ENCODE measurements at regions not wholly inside any gene's neighbourhood (a gene's known extent, or its start where the extent isn't known, plus 50 kb on each side); places are given as distances from the start of the nearest gene placed in this dataset.
"Not testable (repeated sequence)": the region's sequence is repeated elsewhere in the genome, so short reads cannot be mapped to it uniquely, and the experiment has no call there.

GRCh38 chr21:34276711-34277425 lies 86.9 kb upstream of the KCNE2 start:
- no peak for DNase-seq

GRCh38 chr21:34278451-34278850 lies 85.4 kb upstream of the KCNE2 start:
- DNase-seq: no peak

- no peak for DNase-seq
Observed at GRCh38 chr21:34279285-34279684, 84.5 kb upstream of the KCNE2 start.

DNA sequence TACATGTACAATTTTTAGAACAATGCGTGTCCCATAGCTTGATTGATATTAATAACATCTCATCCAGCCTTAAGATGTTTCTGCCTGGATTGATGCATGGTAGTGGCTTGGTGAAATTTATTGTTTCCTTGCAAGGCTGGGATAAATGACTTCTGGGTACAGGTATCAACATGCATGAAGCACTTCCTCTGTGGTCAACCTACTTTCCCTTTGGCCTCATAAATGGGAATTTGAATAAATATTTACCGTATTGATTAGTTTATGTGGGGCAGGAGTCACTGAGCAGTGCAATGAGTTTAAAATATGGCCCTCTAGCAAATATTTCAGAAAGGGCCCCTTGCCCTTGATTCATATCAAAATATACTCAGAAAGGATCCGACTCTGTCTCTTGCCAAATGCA lies 83.9 kb upstream of the KCNE2 start:
- no peak for DNase-seq

DNA sequence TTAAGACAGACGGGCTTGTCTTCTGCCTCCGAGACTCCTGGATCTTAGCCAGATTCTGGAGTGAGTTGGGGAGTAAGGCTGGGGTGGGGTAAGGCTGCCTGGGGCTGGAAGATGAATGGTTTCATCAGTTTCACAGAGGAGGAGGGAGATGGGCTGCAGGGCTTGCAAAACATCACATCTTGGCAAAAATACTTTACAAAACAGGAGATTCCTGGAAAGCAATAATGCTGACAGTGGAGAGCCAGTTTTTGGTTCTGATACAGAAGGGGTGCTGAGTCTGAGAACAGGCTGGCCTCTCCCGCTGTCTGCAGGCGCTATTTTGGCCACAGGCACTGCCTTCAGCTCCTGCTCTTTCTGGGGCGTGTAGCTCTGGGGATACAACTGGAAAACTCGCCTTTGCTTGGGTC lies 83.4 kb upstream of the KCNE2 start:
- no peak for DNase-seq

GRCh38 chr21:34280959-34281358 lies 82.8 kb upstream of the KCNE2 start:
- no peak for DNase-seq

DNA sequence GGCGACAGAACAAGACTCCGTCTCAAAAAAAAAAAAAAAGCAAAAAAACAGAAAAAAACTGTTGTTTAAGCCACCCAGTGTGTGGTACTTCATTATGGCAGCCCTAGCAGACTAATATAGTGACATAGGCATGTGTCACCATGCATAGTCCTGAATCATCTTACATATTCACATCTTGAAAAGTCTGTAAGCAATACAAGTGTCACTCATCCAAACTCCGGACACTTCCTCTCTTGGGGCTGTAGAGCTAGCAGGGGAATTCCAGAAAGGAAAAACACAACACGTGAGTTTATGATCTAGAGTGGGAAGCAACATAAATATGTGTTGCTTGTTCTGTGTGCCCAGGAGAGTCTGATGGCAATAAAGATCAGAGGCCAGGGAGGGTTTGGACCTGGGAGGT lies 81.6 kb upstream of the KCNE2 start:
- DNase-seq: no peak

DNA sequence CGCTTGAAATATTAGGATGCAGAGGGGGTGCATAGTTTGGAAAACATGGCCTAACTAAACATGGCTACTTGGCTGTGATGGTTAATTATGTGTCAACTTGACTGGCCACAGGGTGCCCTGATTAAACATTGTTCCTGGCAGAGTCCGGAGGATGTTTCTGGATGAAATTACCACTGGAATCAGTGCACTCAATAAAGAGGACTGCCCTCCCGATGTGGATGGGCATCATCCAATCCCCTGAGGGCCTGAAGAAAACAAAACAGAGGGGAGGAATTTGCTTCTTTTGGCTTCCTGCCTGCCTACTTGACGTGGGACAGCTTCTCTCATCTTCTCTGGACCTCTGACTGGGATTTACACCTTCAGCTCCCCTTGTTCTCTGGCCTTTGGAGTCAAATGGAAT lies 79.1 kb upstream of the KCNE2 start:
- DNase-seq: no peak

GRCh38 chr21:34288042-34288441 lies 75.8 kb upstream of the KCNE2 start:
- not testable (repeated sequence) for DNase-seq

DNA sequence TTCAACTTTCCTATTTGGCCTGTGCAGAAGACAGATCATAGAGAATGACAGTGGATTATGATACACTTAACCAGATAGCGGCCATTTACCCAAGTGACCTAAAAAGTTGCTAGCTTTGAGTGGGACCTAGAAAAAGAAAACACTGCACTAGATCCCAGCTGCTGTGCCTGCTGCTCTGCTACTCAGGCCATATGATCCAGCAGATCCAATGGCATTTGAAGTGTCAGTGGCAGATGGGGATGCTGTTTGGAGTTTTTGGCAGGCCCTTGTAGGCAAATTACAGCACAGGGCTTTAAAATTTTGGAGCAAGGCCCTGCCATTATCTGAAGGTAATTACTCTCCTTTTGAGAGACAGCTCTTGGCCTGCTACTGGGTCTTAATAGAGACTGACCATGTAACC lies 74.0 kb upstream of the KCNE2 start:
- DNase-seq: no peak

- DNase-seq: no peak
Observed at GRCh38 chr21:34296878-34297277, 66.9 kb upstream of the KCNE2 start.

DNA sequence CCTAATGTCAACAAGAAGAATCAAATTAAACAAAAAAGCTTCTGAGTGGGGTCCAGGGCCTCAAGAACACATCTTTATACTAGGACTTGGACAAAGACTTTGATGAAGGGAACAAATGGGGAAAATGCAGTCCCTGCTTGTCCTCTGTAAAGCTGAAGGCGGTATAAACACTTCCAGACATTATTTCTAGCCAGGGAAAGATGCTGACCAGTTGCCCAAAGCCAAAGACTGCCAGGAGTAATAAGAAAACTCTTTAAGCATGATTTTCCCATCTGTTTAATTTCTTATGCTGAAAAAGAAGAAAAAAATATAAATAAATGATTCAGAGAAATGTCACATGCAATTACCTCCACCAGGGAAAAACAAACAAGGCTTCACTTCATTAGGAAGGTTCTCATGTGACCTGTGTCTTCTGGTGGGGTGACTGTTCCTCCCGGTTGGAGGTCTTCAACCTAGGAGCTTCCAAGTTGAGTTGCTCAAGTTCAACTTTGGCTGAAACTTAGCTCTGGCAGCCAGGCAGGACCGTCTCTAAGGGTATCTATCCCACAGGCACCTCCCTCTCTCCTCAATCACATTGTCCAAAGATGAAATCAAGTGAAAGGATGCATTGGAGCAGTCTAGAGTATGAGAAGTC lies 65.2 kb upstream of the KCNE2 start:
- DNase-seq: no peak

DNA sequence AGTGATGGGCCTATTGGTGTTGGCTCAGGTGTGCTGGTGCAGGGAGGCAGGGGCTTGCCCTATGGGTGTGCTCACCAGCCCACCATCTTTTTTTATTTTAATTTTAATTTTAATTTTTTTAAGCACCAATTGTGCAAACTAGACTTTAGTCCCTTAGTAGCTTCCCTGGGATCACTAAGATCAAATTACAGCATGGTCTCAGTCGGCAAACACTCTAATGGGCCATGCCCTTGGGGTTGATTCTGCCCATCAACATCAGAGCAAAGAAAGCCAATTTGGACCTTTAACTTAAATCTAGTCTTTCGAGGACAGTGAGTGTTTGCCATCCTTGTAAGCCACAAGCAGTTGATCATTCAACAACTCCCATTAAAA lies 64.7 kb upstream of the KCNE2 start:
- no peak for DNase-seq

GRCh38 chr21:34302521-34302920 lies 61.3 kb upstream of the KCNE2 start:
- DNase-seq: no peak

- no peak for DNase-seq
Observed at GRCh38 chr21:34305605-34306604, 57.9 kb upstream of the KCNE2 start.

DNA sequence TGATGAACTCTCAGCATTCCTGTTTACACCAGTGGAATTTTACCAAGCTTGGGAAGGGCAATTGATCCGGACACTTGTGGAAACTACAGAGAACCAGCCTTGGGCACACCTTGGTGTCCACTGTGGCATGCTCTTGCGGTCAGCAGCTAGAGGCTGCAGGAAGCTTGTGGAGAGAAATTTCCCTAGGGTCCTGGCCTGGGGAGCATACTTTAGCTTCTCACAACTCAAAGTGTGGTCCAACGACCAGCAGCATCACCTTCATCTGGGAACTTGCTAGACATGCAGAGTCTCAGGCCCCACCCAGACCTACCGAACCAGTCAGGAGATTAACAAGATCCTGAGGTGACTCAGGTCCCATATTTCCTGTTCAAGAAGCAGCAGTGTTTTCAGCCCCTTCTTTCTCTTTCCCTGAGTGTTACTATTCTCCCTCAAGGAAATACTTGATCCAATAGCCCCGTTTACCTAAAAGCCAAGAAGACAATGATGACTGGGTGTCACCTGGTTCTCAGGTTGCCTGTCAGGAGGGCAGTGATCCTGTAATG lies 55.7 kb upstream of the KCNE2 start:
- DNase-seq: no peak

DNA sequence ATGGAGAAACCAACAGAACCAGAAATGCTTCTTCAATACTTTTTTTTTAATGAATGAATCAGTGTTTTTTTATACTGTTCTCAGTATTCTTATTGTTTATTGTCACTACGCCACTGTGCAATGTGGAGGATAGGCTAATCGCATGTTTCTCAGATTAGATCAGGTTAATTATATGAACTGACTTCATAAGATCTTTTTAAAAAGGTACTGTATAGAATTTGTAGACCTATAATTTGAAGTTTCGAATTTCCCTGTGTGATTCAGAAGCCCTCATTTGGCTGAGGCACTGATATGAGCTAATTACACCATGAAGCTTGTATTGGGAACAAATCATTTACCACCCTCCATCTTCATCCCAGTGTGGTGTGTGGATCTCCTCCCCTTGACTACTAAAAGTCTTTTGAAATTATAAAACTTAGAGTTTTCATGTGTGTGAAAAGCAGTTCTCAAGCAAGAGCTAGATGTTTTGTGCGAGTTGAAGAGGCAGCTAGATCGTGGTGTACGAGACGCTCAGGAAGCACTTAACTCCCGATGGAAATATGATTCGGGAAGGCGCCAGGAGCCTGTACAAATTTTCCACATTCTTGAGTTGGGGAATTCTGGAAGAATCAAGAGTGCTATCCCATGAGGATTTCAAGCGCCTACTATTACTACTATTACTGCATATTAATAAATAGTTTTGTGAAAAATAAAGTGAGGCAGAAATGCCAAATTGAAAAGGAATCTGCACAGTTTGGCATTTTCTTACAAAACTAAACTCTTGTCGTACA lies 52.1 kb upstream of the KCNE2 start:
- DNase-seq: no peak

DNA sequence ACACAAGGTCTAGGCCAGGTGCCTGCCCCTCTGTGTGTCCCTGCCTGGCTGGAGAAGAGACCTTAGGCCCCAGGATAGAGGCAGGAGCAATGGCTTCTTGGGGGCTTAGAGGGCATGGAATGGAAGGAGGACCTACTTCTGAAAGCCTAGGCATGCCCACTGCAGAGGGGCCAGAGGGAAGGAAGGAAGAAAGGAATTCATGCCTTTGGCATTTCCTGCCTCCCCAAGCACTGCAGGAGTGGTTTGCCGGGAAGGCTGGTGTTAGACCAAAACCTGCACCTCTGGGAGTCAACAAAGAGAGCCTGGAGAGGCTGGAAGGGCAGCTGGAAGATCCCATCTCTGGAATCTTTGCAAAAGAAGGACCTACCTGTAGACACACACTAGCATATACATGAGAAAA lies 50.7 kb upstream of the KCNE2 start:
- DNase-seq: no peak
